ENCODE measurements at regions not wholly inside any gene's neighbourhood (a gene's known extent, or its start where the extent isn't known, plus 50 kb on each side); places are given as distances from the start of the nearest gene placed in this dataset.

- DNase-seq (ENCODE audit: low read depth): no peak
Observed at GRCh38 chr21:24339406-24339805, 1267.9 kb downstream of the MRPL39 start.

GRCh38 chr21:24336491-24336890 is 1270.8 kb downstream of the MRPL39 start:
- no peak for DNase-seq (ENCODE audit: low read depth)

GRCh38 chr21:24323536-24323935 is 1283.7 kb downstream of the MRPL39 start:
- no peak for DNase-seq (ENCODE audit: low read depth)

GRCh38 chr21:24316277-24316922 is 1290.9 kb downstream of the MRPL39 start:
- DNase-seq (ENCODE audit: low read depth): no peak

- DNase-seq (ENCODE audit: low read depth): no peak
Observed at GRCh38 chr21:24310788-24311187, 1296.5 kb downstream of the MRPL39 start.

GRCh38 chr21:24308183-24308582 is 1299.1 kb downstream of the MRPL39 start:
- DNase-seq (ENCODE audit: low read depth): no peak

- no peak for DNase-seq (ENCODE audit: low read depth)
Observed at GRCh38 chr21:24302400-24302799, 1304.9 kb downstream of the MRPL39 start.

GRCh38 chr21:24298040-24298439 is 1309.2 kb downstream of the MRPL39 start:
- no peak for DNase-seq (ENCODE audit: low read depth)

- DNase-seq (ENCODE audit: low read depth): no peak
Observed at GRCh38 chr21:24294171-24294570, 1313.1 kb downstream of the MRPL39 start.

- DNase-seq (ENCODE audit: low read depth): peak; percentile 1
Observed at GRCh38 chr21:24290151-24290833, 1317.0 kb downstream of the MRPL39 start.

- no peak for DNase-seq (ENCODE audit: low read depth)
Observed at GRCh38 chr21:24289539-24289938, 1317.7 kb downstream of the MRPL39 start.

GRCh38 chr21:24280596-24280995 is 1326.7 kb downstream of the MRPL39 start:
- DNase-seq (ENCODE audit: low read depth): no peak

- no peak for DNase-seq (ENCODE audit: low read depth)
Observed at GRCh38 chr21:24278711-24279110, 1328.6 kb downstream of the MRPL39 start.

- DNase-seq (ENCODE audit: low read depth): no peak
Observed at GRCh38 chr21:24276204-24276603, 1331.1 kb downstream of the MRPL39 start.

- DNase-seq (ENCODE audit: low read depth): no peak
Observed at GRCh38 chr21:24275616-24276015, 1331.7 kb downstream of the MRPL39 start.

GRCh38 chr21:24272521-24272938 is 1334.8 kb downstream of the MRPL39 start:
- no peak for DNase-seq (ENCODE audit: low read depth)

GRCh38 chr21:24265987-24266386 is 1341.3 kb downstream of the MRPL39 start:
- DNase-seq (ENCODE audit: low read depth): no peak

- DNase-seq (ENCODE audit: low read depth): no peak
Observed at GRCh38 chr21:24260751-24261150, 1346.5 kb downstream of the MRPL39 start.

- DNase-seq (ENCODE audit: low read depth): no peak
Observed at GRCh38 chr21:24259241-24259640, 1348.0 kb downstream of the MRPL39 start.

GRCh38 chr21:24255591-24255990 is 1351.7 kb downstream of the MRPL39 start:
- no peak for DNase-seq (ENCODE audit: low read depth)

GRCh38 chr21:24225431-24225830 is 1381.8 kb downstream of the MRPL39 start:
- no peak for DNase-seq (ENCODE audit: low read depth)

GRCh38 chr21:24224422-24224821 is 1382.9 kb downstream of the MRPL39 start:
- no peak for DNase-seq (ENCODE audit: low read depth)

- no peak for DNase-seq (ENCODE audit: low read depth)
Observed at GRCh38 chr21:24223624-24224023, 1383.7 kb downstream of the MRPL39 start.

- no peak for DNase-seq (ENCODE audit: low read depth)
Observed at GRCh38 chr21:24222676-24223075, 1384.6 kb downstream of the MRPL39 start.
